Gastrocnemius medialis (tissue), 4 donors: ENCODE measurements at regions not wholly inside any gene's neighbourhood (a gene's known extent, or its start where the extent isn't known, plus 50 kb on each side); places are given as distances from the start of the nearest gene placed in this dataset.

Experiments
- ATAC-seq, 2 donors: fragments of 150-250 bp; one replicate each; pipeline ENCODE4 v1.9.1; 2016
- DNase-seq, 2 donors: peaks; one replicate each; pipeline ENCODE4 v3.0.0-alpha.2; 2019
- H3K27ac ChIP-seq, 4 donors: fragments of 200-600 bp; sonication (generic); 1 replicate in 1 of 4; 2 replicates in 3 of 4; pipeline ENCODE4 v1.5.1; 2016 to 2018; ENCODE audit warnings: mild to moderate bottlenecking in 2 of 4, moderate library complexity in 1 of 4
- H3K27me3 ChIP-seq, 3 donors: fragments of 200-600 bp; sonication (generic) in 2 of 3; 1 replicate in 1 of 3; 2 replicates in 2 of 3; pipeline versions ENCODE4 v1.5.1 to v1.6.0; 2016 to 2019; ENCODE audit warnings: mild to moderate bottlenecking in 1 of 3, moderate library complexity in 1 of 3
- H3K36me3 ChIP-seq, 2 donors: fragments of 200-600 bp; sonication (generic) in 1 of 2; one replicate each; pipeline ENCODE4 v1.5.1; 2017 to 2018
- H3K4me1 ChIP-seq, 2 donors: fragments of 200-600 bp; sonication (generic) in 1 of 2; one replicate each; pipeline ENCODE4 v1.5.1; 2016 to 2017; ENCODE audit warnings: mild to moderate bottlenecking in 2 of 2
- H3K4me3 ChIP-seq, 4 donors: fragments of 200-600 bp; sonication (generic) in 3 of 4; 1 replicate in 1 of 4; 2 replicates in 3 of 4; pipeline ENCODE4 v1.5.1; 2016 to 2019; ENCODE audit warnings: mild to moderate bottlenecking in 2 of 4
- H3K9me3 ChIP-seq, 3 donors: fragments of 200-600 bp; sonication (generic) in 2 of 3; 1 replicate in 1 of 3; 2 replicates in 2 of 3; pipeline ENCODE4 v1.5.1; 2016 to 2019
- POLR2A ChIP-seq, 2 donors: fragments of 450-650 bp; IDR thresholded peaks; one replicate each; pipeline ENCODE4 v1.6.1; 2017; ENCODE audit warnings: antibody characterized with exemption in 2 of 2, mild to moderate bottlenecking in 2 of 2, moderate library complexity in 2 of 2
- in situ Hi-C, 4 donors: fragments of 200-750 bp; cut with MboI; loops; one replicate each; pipeline versions ENCODE4 v1.15.0 to v1.8.0; 2017; ENCODE audit warnings: low sequenced_read_pairs in 4 of 4
- intact Hi-C: fragments of 100-400 bp; cut with DNase I; formaldehyde crosslinking; loops from one replicate; pipeline ENCODE4 v1.15.1; 2023; ENCODE audit warnings: low total_unique reads
- TF ChIP-seq, protein P1 (sequence below), 5 experiments: fragments of 450-650 bp in 3 of 5; fragments of 200-600 bp in 2 of 5; sonication (generic) in 2 of 5; IDR thresholded peaks in 4 of 5; conservative IDR thresholded peaks in 1 of 5; 1 replicate in 4 of 5; 2 replicates in 1 of 5; pipeline ENCODE4 v1.5.1; 2016 to 2019; ENCODE audit warnings: antibody characterized with exemption in 5 of 5, mild to moderate bottlenecking in 3 of 5, moderate library complexity in 3 of 5

DNA sequence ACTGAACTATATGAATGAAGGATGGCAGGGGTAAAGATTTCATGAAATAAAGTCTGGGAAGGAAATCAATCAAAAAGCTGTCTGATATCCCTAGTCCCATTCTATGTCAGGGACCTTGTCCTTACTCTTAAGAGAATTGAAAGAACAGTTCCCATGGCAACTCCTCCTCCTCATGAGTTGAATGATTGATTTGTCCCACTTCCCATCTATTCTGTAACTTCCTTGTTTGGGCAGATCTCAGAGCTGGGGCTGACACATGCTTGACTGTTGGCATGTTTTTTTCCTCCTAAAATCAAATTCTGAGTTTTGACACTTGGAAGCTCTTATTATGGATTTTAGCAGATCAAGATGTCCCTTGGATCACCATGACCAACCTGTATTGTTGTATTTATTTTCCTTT, 1138.6 kb upstream of the CDH8 start:
- H3K4me1 ChIP-seq = no peaks in the 10 kb centered on the region
- H3K36me3 ChIP-seq = no peaks in the 10 kb centered on the region
- no peaks in the 10 kb centered on the region for H3K9me3 ChIP-seq
- intact Hi-C loops = no loop called here
- H3K27me3 ChIP-seq = no peaks in the 10 kb centered on the region
- no peak overlapping the region for H3K27ac ChIP-seq
- TF ChIP-seq, protein P1, sequence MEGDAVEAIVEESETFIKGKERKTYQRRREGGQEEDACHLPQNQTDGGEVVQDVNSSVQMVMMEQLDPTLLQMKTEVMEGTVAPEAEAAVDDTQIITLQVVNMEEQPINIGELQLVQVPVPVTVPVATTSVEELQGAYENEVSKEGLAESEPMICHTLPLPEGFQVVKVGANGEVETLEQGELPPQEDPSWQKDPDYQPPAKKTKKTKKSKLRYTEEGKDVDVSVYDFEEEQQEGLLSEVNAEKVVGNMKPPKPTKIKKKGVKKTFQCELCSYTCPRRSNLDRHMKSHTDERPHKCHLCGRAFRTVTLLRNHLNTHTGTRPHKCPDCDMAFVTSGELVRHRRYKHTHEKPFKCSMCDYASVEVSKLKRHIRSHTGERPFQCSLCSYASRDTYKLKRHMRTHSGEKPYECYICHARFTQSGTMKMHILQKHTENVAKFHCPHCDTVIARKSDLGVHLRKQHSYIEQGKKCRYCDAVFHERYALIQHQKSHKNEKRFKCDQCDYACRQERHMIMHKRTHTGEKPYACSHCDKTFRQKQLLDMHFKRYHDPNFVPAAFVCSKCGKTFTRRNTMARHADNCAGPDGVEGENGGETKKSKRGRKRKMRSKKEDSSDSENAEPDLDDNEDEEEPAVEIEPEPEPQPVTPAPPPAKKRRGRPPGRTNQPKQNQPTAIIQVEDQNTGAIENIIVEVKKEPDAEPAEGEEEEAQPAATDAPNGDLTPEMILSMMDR (IDR thresholded peaks at IDR 0.05 in 4 of 5, conservative IDR thresholded peaks at IDR 0.05 in 1 of 5) = no peak
- no peak for TF ChIP-seq POLR2A (IDR thresholded peaks at IDR 0.05)
- in situ Hi-C loops = no loop called here
- DNase-seq (no peak), ATAC-seq (no peak)
- H3K4me3 ChIP-seq = no peak overlapping the region

DNA sequence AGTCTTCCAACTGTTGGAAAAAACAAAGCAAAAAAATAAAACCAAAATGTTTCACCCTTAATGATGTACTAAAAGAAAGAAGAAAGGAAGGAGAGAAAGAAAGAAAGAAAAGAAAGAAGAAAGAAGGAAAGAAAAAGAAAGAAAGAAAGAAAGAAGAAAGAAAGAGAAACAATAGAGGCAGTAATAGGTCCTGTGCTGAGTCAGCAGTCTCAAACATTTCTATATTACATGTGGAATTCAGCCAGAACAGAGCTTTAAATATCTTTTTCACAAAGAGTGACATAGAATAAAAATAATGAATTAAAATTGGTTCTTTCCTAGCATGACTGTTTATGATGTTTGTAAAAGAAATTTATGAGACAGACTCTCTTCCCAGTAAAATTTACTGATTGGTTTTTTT, 1135.3 kb upstream of the CDH8 start:
- TF ChIP-seq, protein P1 (IDR thresholded peaks at IDR 0.05 in 4 of 5, conservative IDR thresholded peaks at IDR 0.05 in 1 of 5) = no peak
- TF ChIP-seq POLR2A (IDR thresholded peaks at IDR 0.05) = no peak
- H3K36me3 ChIP-seq = no peaks in the 10 kb centered on the region
- H3K27me3 ChIP-seq = no peaks in the 10 kb centered on the region
- no peak for ATAC-seq
- no peaks in the 10 kb centered on the region for H3K9me3 ChIP-seq
- DNase-seq = no peak
- no peak overlapping the region for H3K27ac ChIP-seq
- in situ Hi-C loops (no loop called here), intact Hi-C loops (no loop called here)
- no peaks in the 10 kb centered on the region for H3K4me1 ChIP-seq
- no peak overlapping the region for H3K4me3 ChIP-seq

DNA sequence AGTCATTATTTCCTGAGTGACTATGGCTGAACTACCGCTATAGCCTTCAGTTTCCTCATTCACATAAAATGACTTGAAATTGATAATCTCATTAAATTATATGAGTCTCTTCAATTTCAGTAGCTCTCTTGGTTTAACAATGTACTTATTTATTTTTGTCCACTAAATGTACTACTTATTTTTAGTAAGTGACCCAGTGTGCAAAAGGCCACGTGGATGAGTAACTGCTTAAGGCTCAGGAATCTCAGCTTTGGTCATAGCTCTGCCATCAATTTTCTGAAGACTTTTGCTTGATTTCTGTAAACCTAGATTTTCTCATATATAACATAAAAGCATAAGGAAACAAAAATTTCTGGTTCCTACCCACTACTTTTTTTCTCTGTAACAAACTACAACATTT, 1132.9 kb upstream of the CDH8 start:
- H3K4me3 ChIP-seq = no peak overlapping the region
- no peaks in the 10 kb centered on the region for H3K9me3 ChIP-seq
- DNase-seq = no peak
- no peaks in the 10 kb centered on the region for H3K4me1 ChIP-seq
- TF ChIP-seq, protein P1 (IDR thresholded peaks at IDR 0.05 in 4 of 5, conservative IDR thresholded peaks at IDR 0.05 in 1 of 5) = no peak
- TF ChIP-seq POLR2A (IDR thresholded peaks at IDR 0.05) = no peak
- no peaks in the 10 kb centered on the region for H3K27me3 ChIP-seq
- no peak for ATAC-seq
- intact Hi-C loops = no loop called here
- in situ Hi-C loops = no loop called here
- H3K36me3 ChIP-seq = no peaks in the 10 kb centered on the region
- no peak overlapping the region for H3K27ac ChIP-seq

DNA sequence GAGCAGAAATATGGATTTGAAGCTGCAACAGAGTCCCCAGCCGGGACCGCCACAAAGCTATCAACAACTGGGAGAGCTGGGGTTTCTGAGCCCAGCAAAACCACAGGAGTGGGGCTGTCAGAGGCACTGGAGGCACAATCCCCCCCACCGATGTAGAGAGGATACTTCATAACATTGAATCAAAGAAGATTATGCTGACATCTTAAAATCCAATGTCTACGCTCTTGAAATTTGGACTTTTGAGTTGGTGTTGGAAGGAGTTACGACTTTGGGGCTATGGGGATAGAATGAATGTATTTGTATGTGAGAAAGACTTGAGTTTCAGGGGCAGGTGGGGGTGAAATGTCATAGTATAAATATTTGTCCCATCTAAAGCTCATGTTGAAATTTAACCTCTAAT, 1121.6 kb upstream of the CDH8 start:
- H3K4me1 ChIP-seq = no peaks in the 10 kb centered on the region
- in situ Hi-C loops = no loop called here
- TF ChIP-seq POLR2A (IDR thresholded peaks at IDR 0.05) = no peak
- TF ChIP-seq, protein P1 (IDR thresholded peaks at IDR 0.05 in 4 of 5, conservative IDR thresholded peaks at IDR 0.05 in 1 of 5) = no peak
- H3K36me3 ChIP-seq = no peaks in the 10 kb centered on the region
- no peak for DNase-seq
- intact Hi-C loops = no loop called here
- H3K27ac ChIP-seq = no peak overlapping the region
- H3K9me3 ChIP-seq = no peaks in the 10 kb centered on the region
- H3K4me3 ChIP-seq = no peak overlapping the region
- H3K27me3 ChIP-seq = no peaks in the 10 kb centered on the region
- ATAC-seq = no peak

DNA sequence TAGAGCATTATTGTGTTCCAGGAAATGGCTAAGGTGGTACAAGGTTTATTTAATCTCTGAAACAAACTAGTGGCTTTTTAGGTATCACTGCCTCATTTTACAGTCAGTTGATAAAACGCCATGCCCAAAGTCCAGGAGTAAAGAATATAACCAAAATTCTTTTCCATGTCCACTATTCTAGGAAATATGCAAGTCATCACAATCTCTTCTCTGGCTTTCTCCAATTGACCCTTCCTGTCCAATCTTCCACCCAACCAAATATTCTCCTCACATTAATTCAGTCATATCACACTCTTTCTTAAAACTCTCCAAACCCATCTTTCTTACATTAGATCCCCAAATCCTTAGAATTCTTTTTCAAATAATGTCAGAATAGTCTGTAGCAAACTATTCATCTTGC, 1110.0 kb upstream of the CDH8 start:
- H3K4me3 ChIP-seq = no peak overlapping the region
- H3K9me3 ChIP-seq = no peaks in the 10 kb centered on the region
- TF ChIP-seq POLR2A (IDR thresholded peaks at IDR 0.05) = no peak
- no peaks in the 10 kb centered on the region for H3K4me1 ChIP-seq
- intact Hi-C loops = no loop called here
- ATAC-seq = no peak
- no peak for DNase-seq
- H3K27ac ChIP-seq = no peak overlapping the region
- H3K27me3 ChIP-seq = no peaks in the 10 kb centered on the region
- H3K36me3 ChIP-seq = no peaks in the 10 kb centered on the region
- in situ Hi-C loops = no loop called here
